GM19395 (cell line): ENCODE measurements at regions not wholly inside any gene's neighbourhood (a gene's known extent, or its start where the extent isn't known, plus 50 kb on each side); places are given as distances from the start of the nearest gene placed in this dataset.
"Not testable (repeated sequence)": the region's sequence is repeated elsewhere in the genome, so short reads cannot be mapped to it uniquely, and the experiment has no call there.

Source experiments
- ATAC-seq: cut with Tn5 transposase; IDR thresholded peaks from one replicate; pipeline ENCODE4 v1.9.1; 2021; ENCODE audit warnings: mild to moderate bottlenecking, moderate library complexity; ENCODE audit not compliant: unreplicated experiment

- no peak for ATAC-seq
These were observed 231.3 kb downstream of the KCNE4 start for GRCh38 chr2:223283329-223283728.

GRCh38 chr2:223283771-223284170 lies 231.8 kb downstream of the KCNE4 start:
- ATAC-seq, result no peak

GRCh38 chr2:223285370-223286265 lies 233.6 kb downstream of the KCNE4 start:
- no peak for ATAC-seq

GRCh38 chr2:223294756-223295155 lies 242.8 kb downstream of the KCNE4 start:
- ATAC-seq, result no peak

- ATAC-seq, result no peak
These were observed 245.8 kb downstream of the KCNE4 start for GRCh38 chr2:223297788-223298187.

GRCh38 chr2:223298329-223298728 lies 246.3 kb downstream of the KCNE4 start:
- not testable (repeated sequence) for ATAC-seq

- ATAC-seq, result no peak
These were observed 248.3 kb downstream of the KCNE4 start for GRCh38 chr2:223300326-223300725.

- ATAC-seq, result no peak
These were observed 254.4 kb downstream of the KCNE4 start for GRCh38 chr2:223306371-223306770.

- no peak for ATAC-seq
These were observed 260.1 kb downstream of the KCNE4 start for GRCh38 chr2:223311889-223312680.

- no peak for ATAC-seq
These were observed 261.1 kb downstream of the KCNE4 start for GRCh38 chr2:223313101-223313500.

GRCh38 chr2:223314811-223315210 lies 262.8 kb downstream of the KCNE4 start:
- ATAC-seq, result no peak

- no peak for ATAC-seq
These were observed 263.8 kb downstream of the KCNE4 start for GRCh38 chr2:223315813-223316212.

GRCh38 chr2:223316342-223316741 lies 264.4 kb downstream of the KCNE4 start:
- ATAC-seq, result no peak

GRCh38 chr2:223319601-223320000 lies 267.6 kb downstream of the KCNE4 start:
- ATAC-seq, result no peak

GRCh38 chr2:223324402-223324801 lies 272.4 kb downstream of the KCNE4 start:
- no peak for ATAC-seq

- ATAC-seq, result no peak
These were observed 273.6 kb downstream of the SCG2 start for GRCh38 chr2:223328578-223328977.

GRCh38 chr2:223330747-223331146 lies 271.4 kb downstream of the SCG2 start:
- ATAC-seq, result not testable (repeated sequence)

- ATAC-seq, result no peak
These were observed 264.1 kb downstream of the SCG2 start for GRCh38 chr2:223338016-223338415.

- no peak for ATAC-seq
These were observed 245.1 kb downstream of the SCG2 start for GRCh38 chr2:223357076-223357475.

GRCh38 chr2:223363085-223363484 lies 239.1 kb downstream of the SCG2 start:
- no peak for ATAC-seq

GRCh38 chr2:223365158-223365679 lies 236.9 kb downstream of the SCG2 start:
- no peak for ATAC-seq

GRCh38 chr2:223366566-223366965 lies 235.6 kb downstream of the SCG2 start:
- no peak for ATAC-seq
